Psoas muscle (tissue), 7 donors: ENCODE measurements at regions not wholly inside any gene's neighbourhood (a gene's known extent, or its start where the extent isn't known, plus 50 kb on each side); places are given as distances from the start of the nearest gene placed in this dataset.

ENCODE experiments used
- ATAC-seq, 4 donors: fragments of 200-7000 bp; cut with Tn5 transposase; one replicate each; pipeline ENCODE4 v1.9.1; 2020; ENCODE audit warnings: moderate library complexity in 3 of 4, mild to moderate bottlenecking in 2 of 4
- DNase-seq, 2 donors: peaks; one replicate each; pipeline ENCODE4 v3.0.0-alpha.2; 2020
- H3K27ac ChIP-seq: fragments of 200-600 bp; one replicate; pipeline ENCODE4 v1.8.0; 2022
- H3K27me3 ChIP-seq, 3 donors: fragments of 200-600 bp in 1 of 3; one replicate each; pipeline versions ENCODE4 v1.6.1 to v1.8.0; 2013 to 2022; ENCODE audit warnings: low read length in 2 of 3, mild to moderate bottlenecking in 2 of 3, moderate library complexity in 1 of 3; ENCODE audit not compliant: insufficient read depth in 3 of 3
- H3K36me3 ChIP-seq, 2 donors: fragments of 200-600 bp in 1 of 2; one replicate each; pipeline versions ENCODE4 v1.6.1 to v1.8.0; 2013 to 2022; ENCODE audit warnings: low read depth in 1 of 2, mild to moderate bottlenecking in 1 of 2, moderate library complexity in 1 of 2; ENCODE audit not compliant: insufficient read depth in 1 of 2
- H3K4me1 ChIP-seq: fragments of 200-600 bp; one replicate; pipeline ENCODE4 v1.8.0; 2022
- H3K4me3 ChIP-seq: fragments of 200-600 bp; one replicate; pipeline ENCODE4 v1.8.0; 2022; ENCODE audit warnings: mild to moderate bottlenecking
- H3K9me3 ChIP-seq: fragments of 200-600 bp; one replicate; pipeline ENCODE4 v1.8.0; 2022
- CTCF ChIP-seq: fragments of 200-600 bp; IDR thresholded peaks from one replicate; pipeline ENCODE4 v1.8.0; 2022; ENCODE audit warnings: antibody characterized with exemption
- WGBS, 3 donors: extraction: QIAGEN DNeasy Blood & Tissue Kit; methylation state at CpG; one replicate each; pipeline versions ENCODE4 v1.1.6 to v1.1.7; 2013; 5-methylcytosine and 5-hydroxymethylcytosine counted together
- intact Hi-C, 2 donors: fragments of 100-400 bp; cut with DNase I; formaldehyde crosslinking; loops; one replicate each; pipeline versions ENCODE4 v1.11.0 to v1.14.2; 2022
- donor health status: healthy with polysubstance abuse.
- donor health status: DM: no; HTN: no; CAD: no; lungs with moderate emphysema.
- donor health status: Bipolar disorder and iron deficiency.
- donor health status: healthy.
- donor health status: DM: yes; HTN: yes; CAD: no.
- donor health status: DM: no; HTN: no; CAD: no.
- donor health status: DM: yes; HTN: yes; CAD: no.

GRCh38 chr12:93144109-93144508 lies 215.0 kb upstream of the EEA1 start:
- intact Hi-C loops, result loop anchor here (5.0 kb wide), 2 partner anchors 33 to 48 kb away; no protein-coding TSS in a partner anchor
- no peak overlapping the region for H3K4me3 ChIP-seq
- DNase-seq, result no peak
- 37 to 70% (median 40%) methylated on average over 2 of the region's 2 CpGs for WGBS, 3 donors
- no peaks in the 10 kb centered on the region for H3K9me3 ChIP-seq
- peaks cover 42% of the 10 kb centered on the region for H3K4me1 ChIP-seq
- no peaks in the 10 kb centered on the region for H3K27me3 ChIP-seq
- ATAC-seq, result peak; percentile 60 to 75 (median 64)
- no peaks in the 10 kb centered on the region for H3K36me3 ChIP-seq
- no peak for TF ChIP-seq CTCF
- H3K27ac ChIP-seq, result peak overlapping the region; percentile 78

- peak; percentile 55 to 85 (median 80) for ATAC-seq
- H3K27ac ChIP-seq, result peak overlapping the region; percentile 78
Measured at GRCh38 chr12:93145086-93145485, 216.0 kb upstream of the EEA1 start.

GRCh38 chr12:93146263-93146939 lies 217.3 kb upstream of the EEA1 start:
- H3K4me3 ChIP-seq, result no peak overlapping the region
- H3K27me3 ChIP-seq, result no peaks in the 10 kb centered on the region
- TF ChIP-seq CTCF, result no peak
- H3K27ac ChIP-seq, result peak overlapping the region; percentile 78
- H3K9me3 ChIP-seq, result no peaks in the 10 kb centered on the region
- intact Hi-C loops, result no loop called here
- 79 to 88% (median 81%) methylated on average over 4 of the region's 4 CpGs for WGBS, 3 donors
- peaks cover 34% of the 10 kb centered on the region for H3K4me1 ChIP-seq
- no peak for ATAC-seq
- no peaks in the 10 kb centered on the region for H3K36me3 ChIP-seq
- DNase-seq, result no peak

More at GRCh38 chr12:93145086-93145485, 216.0 kb upstream of the EEA1 start:
- Histone ChIP-seq H3K36me3 (no peaks in the 10 kb centered on the region), H3K9me3 (no peaks in the 10 kb centered on the region), H3K27me3 (no peaks in the 10 kb centered on the region), H3K4me1 (peaks cover 42% of the 10 kb centered on the region), H3K4me3 (no peak overlapping the region)
- 23 to 45% (median 24%) methylated on average over 5 of the region's 5 CpGs for WGBS, 3 donors
- no peak for TF ChIP-seq CTCF
- no peak for DNase-seq
- intact Hi-C loops, result no loop called here

- intact Hi-C loops, result no loop called here
- Histone ChIP-seq H3K36me3 (no peaks in the 10 kb centered on the region), H3K27me3 (no peaks in the 10 kb centered on the region), H3K9me3 (no peaks in the 10 kb centered on the region), H3K4me3 (no peak overlapping the region), H3K4me1 (peaks cover 33% of the 10 kb centered on the region), H3K27ac (peak overlapping the region; percentile 78)
- no peak for ATAC-seq
- TF ChIP-seq CTCF, result no peak
- DNase-seq, result no peak
Measured at GRCh38 chr12:93146970-93147369, 217.9 kb upstream of the EEA1 start.

GRCh38 chr12:93148412-93148811 lies 219.3 kb upstream of the EEA1 start:
- peaks cover 33% of the 10 kb centered on the region for H3K4me1 ChIP-seq
- no peak for DNase-seq
- WGBS, 3 donors, result 39 to 47% (median 40%) methylated on average over 3 of the region's 3 CpGs
- peak in 3 of 4 donors; percentile 67 to 78 (median 69) for ATAC-seq
- no peak overlapping the region for H3K4me3 ChIP-seq
- intact Hi-C loops, result no loop called here
- no peaks in the 10 kb centered on the region for H3K9me3 ChIP-seq
- no peaks in the 10 kb centered on the region for H3K36me3 ChIP-seq
- H3K27me3 ChIP-seq, result no peaks in the 10 kb centered on the region
- no peak for TF ChIP-seq CTCF
- peak overlapping the region; percentile 70 for H3K27ac ChIP-seq
